Gastrocnemius medialis (tissue), 4 donors: ENCODE measurements at regions not wholly inside any gene's neighbourhood (a gene's known extent, or its start where the extent isn't known, plus 50 kb on each side); places are given as distances from the start of the nearest gene placed in this dataset.

ENCODE experiments used
- POLR2A ChIP-seq, 2 donors: fragments of 450-650 bp; IDR thresholded peaks; one replicate each; pipeline ENCODE4 v1.6.1; 2017; ENCODE audit warnings: antibody characterized with exemption in 2 of 2, mild to moderate bottlenecking in 2 of 2, moderate library complexity in 2 of 2
- TF ChIP-seq, protein P1 (sequence below), 5 experiments: fragments of 450-650 bp in 3 of 5; fragments of 200-600 bp in 2 of 5; sonication (generic) in 2 of 5; IDR thresholded peaks in 4 of 5; conservative IDR thresholded peaks in 1 of 5; 1 replicate in 4 of 5; 2 replicates in 1 of 5; pipeline ENCODE4 v1.5.1; 2016 to 2019; ENCODE audit warnings: antibody characterized with exemption in 5 of 5, mild to moderate bottlenecking in 3 of 5, moderate library complexity in 3 of 5

GRCh38 chr7:155388561-155388960 is 69.4 kb upstream of the EN2 start:
- TF ChIP-seq, protein P1, sequence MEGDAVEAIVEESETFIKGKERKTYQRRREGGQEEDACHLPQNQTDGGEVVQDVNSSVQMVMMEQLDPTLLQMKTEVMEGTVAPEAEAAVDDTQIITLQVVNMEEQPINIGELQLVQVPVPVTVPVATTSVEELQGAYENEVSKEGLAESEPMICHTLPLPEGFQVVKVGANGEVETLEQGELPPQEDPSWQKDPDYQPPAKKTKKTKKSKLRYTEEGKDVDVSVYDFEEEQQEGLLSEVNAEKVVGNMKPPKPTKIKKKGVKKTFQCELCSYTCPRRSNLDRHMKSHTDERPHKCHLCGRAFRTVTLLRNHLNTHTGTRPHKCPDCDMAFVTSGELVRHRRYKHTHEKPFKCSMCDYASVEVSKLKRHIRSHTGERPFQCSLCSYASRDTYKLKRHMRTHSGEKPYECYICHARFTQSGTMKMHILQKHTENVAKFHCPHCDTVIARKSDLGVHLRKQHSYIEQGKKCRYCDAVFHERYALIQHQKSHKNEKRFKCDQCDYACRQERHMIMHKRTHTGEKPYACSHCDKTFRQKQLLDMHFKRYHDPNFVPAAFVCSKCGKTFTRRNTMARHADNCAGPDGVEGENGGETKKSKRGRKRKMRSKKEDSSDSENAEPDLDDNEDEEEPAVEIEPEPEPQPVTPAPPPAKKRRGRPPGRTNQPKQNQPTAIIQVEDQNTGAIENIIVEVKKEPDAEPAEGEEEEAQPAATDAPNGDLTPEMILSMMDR (IDR thresholded peaks at IDR 0.05 in 4 of 5, conservative IDR thresholded peaks at IDR 0.05 in 1 of 5): no peak
- TF ChIP-seq POLR2A (IDR thresholded peaks at IDR 0.05): no peak
